ENCODE measurements at regions not wholly inside any gene's neighbourhood (a gene's known extent, or its start where the extent isn't known, plus 50 kb on each side); places are given as distances from the start of the nearest gene placed in this dataset.
"Not testable (repeated sequence)": the region's sequence is repeated elsewhere in the genome, so short reads cannot be mapped to it uniquely, and the experiment has no call there.

DNA sequence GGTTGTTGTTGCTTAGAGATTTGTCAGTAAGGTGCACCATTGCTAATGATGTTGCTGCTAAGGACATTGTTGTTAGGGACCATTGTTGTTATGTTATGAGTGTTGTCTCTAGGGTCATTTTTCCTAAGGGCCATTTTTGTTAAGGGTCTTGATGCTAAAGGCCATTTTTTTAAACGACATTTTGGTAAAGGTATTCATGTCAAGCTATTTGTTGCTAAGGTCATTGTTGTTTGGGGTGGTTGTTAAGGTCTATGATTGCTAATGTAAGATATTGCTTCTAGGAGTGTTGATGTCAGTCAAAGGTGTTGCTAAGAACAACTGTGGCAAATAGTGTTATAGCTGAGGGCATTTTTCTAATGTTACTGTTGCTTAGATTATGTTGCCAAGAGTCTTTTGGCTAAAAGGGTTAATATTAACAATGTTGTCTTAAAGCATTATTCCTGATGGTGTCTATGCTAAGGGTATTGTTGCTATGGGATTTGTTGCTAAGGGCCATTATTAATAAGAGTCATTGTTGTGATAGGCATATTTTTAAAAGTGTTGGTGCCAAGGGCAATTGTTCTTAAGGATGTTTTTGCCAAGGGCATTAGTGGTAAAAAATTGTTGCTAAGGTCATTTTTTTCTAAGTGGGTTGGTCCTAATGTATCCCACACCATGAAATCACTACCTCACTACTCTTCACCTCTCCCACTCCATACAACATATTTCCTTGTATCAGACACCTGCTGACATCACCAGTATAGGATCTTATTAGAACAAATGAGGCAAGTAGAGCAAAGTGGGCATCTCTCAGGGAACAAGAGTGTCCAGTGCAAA lies 56.2 kb downstream of the SPATA31A6 start:
- DNase-seq: not testable (repeated sequence)

DNA sequence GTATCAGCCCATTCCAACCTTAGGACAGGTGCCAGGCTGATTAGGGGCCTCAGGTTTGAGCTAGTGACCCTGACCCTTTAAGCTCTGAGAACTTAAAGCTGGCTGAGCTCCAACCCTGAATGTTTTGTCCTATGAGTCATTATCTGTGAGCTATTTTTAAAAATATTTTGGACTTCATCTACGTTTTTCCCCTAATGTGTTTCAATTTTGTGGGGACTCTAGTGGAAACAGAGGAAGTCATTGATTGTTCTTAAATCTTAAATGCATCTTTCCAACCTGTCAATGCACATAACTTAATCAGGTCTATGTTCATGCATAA lies 56.8 kb downstream of the SPATA31A6 start:
- not testable (repeated sequence) for DNase-seq

DNA sequence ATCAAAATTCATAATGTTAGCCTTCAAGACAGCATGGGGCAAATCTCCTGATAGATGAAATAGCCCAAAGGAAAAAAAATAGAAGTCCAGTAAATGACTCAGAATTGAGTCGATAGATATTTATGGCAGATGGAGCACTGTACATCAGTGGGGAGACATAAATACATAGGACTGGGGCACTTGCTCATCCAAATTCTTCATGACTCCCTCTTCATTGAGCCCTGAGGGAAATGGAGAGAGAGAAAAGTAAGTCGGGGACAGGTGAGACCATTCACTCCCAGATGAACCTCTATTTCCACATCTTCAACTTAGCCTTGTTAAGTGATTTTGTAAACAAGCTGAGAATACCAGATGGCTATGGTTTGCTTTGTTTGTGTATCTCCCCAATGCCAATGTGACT lies 59.8 kb downstream of the SPATA31A6 start:
- not testable (repeated sequence) for DNase-seq

DNA sequence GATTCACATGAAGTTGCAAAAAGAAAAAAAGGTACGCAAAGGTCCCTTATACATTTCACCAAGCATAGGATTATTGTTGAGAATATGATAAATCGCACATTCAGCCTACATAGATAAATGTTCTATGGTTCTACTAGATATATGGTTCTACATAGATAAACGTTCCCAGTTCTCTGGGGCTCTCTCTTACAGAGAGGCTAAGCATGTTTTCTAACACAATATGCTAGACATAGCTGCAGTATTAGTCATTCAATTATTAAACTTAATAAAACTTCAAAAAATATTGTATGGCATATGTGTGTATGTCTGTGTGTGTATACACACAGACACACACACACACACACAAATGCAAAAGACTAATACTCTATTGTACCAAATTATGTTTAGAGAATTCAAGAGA lies 60.4 kb downstream of the SPATA31A6 start:
- not testable (repeated sequence) for DNase-seq

DNA sequence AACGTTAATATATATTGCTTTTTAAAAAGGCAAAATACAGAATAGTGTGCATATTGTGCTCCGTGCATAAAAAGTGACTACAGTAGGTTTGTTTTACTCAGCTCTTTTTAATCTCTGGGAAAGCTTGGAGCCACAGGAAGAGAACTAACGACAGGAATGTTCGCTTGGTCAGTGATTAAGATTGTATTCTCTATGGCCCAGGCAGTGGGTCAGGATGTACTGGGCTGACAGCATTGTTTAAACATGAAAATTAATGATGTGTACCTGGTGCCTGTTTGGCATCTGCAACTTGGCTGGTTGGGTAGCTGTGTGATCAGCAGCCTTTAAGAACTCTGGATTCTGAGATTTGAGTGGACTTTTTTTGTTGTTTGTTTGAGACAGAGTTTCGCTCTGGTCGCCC lies 85.3 kb downstream of the SPATA31A6 start:
- DNase-seq: not testable (repeated sequence)

DNA sequence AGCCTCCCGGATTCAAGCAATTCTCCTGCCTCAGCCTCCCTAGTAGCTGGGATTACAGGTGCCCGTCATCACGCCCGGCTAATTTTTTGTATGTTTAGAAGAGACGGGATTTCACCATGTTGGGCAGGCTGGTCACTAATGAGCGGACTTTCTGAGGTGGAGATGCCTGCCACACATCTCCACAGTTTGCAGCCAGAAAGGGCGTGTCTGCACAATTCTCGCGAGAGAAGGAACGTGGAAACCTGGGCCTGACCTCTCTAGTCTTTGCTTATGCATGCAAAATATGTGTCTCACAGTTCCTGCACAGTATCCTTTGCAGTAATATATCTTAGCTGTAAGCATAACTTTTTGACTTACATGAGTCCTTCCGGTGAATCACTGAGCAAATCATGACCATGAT lies 85.7 kb downstream of the SPATA31A6 start:
- not testable (repeated sequence) for DNase-seq

DNA sequence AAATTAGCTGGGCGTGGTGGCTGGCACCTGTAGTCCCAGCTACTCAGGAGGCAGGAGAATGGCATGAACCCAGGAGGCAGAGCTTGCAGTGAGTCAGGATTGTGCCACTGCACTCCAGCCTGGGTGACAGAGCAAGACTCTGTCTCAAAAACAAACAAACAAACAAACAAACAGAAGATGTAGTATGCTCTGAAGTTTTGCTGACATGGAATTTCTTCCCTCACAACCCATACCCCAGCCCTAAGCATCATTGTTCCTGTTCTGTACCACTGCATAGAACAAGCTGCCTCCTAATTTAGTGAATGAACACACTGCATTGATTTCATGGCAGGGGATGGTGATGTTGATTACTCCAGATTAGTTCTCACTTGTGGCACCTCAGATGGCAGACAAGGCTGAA lies 89.7 kb downstream of the SPATA31A6 start:
- not testable (repeated sequence) for DNase-seq

DNA sequence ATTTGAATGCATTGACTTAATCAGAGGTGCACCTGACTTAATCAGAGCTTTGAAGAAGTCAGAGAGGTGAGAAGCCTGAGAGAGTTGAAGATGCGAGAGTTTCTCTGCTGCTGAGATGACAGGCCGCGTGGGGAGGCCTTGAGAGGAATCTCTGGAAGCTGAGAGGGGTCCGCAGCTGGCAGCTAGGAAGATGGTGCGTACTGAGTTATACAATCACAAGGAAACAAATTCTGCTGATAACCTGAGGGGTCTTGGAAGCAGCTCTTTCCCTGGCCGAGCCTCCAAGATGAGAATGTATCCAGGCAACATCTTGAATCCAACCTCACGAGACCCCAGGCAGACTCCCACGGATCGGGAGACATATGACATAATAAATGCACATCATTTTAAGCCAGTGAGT lies 91.7 kb downstream of the SPATA31A6 start:
- DNase-seq: no peak

DNA sequence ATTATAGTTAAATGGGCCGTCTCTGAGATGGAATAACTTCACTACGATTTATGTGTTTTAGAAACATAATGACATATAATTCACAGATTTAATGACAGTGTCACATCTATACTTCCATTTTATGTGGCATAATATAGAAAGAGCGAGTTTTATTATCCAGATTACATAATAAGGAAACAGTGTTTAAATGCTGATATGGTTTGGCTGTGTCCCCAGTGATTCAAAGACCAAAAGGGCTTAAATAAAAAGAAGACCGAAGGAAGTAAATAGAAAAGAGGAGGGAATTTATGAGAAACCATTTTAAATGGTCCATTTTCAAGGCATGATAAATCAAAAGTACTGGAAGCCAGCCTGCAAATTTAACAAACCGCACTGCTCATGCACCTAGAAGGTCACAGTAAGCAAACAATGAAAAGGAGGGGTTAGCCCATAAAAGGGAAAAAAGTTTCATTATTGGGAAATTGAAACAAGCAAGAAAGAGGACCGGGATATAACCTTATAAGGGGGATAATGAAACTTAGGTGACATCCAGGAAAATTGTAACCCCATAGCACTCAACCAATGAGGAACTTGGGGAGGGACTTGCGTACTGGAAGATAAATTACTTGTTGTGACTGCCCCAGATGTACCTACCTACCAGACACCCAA lies 99.2 kb downstream of the SPATA31A6 start:
- not testable (repeated sequence) for DNase-seq

DNA sequence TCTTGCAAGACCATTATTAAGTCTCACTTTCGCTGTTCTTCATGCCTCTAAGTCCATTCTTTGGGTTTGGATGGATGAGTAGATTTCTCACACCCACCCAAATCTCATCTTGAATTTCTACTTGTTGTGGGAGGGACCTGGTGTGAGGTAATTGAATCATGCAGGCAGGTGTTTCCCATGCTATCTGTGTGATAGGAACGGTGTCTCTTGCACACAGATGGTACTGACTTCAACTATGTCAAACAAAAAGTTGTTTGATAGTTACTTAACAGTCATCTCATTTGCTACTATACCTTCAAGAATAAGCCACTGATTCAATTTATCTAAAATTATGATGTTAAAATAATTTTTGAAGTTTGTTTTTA lies 99.7 kb downstream of the SPATA31A6 start:
- not testable (repeated sequence) for DNase-seq

DNA sequence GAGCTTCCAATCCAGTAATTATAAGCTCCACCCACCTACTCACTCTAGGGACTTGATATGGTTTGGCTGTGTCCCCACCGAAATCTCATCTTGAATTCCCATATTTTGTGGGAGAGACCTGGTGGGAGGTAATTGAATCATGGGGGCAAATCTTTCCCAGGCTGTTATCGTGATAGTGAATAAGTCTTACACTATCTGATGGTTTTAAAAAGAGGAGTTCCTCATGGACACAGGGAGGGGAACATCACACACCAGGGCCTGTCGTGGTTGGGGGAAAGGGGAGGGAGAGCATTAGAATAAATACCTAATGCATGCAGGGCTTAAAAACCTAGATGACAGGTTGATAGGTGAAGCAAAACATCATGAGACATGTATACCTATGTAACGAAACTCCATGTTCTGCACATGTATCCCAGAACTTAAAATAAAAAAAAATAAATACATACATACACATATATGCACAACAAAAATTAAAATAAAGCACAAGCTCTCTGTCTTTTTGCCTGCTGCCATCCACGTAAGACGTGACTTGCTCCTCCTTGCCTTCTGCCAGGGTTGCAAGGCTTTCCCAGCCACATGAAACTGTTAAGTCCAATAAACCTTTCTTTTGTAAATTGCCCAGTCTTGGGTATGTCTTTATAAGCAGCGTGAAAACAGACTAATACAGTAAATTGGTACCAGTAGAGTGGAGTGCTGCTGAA lies 102.8 kb downstream of the SPATA31A6 start:
- not testable (repeated sequence) for DNase-seq

DNA sequence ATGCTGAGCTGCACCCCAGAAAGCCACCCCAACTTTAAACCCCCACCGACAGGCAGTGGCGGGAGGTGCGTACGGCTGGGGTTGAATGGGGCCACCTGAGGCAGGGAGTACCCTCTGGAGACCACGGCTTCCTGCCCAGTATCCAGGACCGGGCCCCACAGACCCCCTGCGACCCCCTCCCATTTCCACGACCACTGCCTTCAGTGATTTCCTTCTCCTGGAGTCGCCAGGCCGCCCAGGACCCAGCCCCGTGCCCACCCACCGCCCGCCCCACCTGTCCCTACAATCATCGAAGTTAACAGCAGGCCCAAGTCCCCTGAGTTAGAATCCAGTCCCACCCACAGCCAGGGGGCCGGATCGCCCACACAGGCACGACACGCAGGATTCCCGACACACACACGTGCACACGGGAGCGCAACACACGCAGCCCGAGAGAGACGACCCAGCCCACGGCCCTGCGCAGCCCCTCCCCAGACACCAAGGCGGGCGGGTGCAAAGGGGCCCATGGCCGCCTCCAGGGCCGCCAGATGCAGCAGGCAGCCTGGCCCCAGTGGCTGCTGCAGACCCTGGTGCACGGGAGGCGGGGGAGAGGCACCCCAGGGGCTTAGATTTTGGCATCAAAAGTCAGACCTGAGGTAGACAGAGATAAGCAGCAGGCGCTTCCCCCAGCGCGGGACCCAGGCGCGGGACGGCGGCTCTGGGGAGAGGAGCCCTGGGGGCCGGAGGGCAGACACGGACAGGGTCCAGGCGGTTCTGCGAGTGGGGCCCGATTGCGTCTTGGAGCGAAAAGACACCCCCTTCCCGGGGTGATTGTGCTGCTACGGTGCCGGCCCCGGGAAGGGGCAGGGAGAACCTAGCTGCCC lies 104.8 kb downstream of the SPATA31A6 start:
- DNase-seq: not testable (repeated sequence)

DNA sequence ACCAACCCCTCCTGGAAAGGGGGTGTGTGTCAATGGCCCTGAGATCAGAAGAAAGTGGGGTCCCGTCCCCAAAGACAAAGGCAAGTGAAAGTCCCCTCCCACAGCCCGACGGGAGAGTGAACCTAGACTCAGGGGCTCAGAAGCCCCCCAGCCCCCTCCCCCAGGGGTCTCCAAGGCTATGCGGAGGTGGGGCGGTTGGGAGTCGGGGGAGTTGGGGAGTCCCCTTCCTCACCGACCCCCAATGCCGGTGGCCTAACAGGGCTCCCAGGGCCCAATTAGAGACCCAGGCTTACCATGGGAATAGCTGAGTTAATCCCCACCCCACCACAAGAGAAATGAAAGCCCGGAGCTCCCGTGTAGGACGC lies 105.4 kb downstream of the SPATA31A6 start:
- not testable (repeated sequence) for DNase-seq

DNA sequence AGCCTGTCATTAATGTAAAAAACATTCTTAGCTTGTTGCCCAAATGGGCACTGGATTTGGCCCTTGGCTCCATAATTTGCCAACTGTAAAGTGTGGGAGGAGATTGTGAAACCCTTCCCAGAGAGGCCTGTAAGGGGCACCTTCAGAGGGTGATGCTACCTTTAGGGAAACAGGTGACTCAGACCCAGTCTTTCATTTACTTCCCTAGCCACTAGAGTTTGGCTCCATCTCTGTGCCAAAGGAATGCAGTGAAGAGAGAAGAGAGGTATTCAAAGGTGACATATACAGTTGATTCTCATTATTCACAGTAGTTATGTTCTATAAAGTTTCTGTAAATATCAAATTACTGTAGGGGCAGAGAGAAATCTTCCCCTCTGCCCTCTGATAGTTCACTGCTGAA lies 116.7 kb downstream of the SPATA31A6 start:
- DNase-seq: not testable (repeated sequence)

DNA sequence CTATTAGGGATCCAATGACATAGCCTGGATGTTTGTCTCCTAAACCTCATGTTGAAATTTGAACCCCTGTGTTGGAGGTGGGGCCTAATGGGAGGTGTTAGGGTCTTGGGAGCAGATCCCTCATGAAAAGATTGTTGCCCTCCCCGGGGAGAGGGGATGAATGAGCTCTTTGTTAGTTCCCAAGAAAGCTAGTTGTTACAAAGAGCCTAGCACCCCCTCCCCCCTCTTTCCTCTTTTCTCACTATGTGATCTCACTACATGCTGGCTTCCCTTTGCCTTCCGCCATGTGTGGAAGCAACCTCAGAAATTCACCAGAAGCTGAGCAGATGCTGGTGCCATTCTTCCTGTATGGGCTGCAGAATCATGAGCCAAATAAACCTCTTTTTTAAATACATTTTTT lies 123.2 kb downstream of the SPATA31A6 start:
- DNase-seq: not testable (repeated sequence)

DNA sequence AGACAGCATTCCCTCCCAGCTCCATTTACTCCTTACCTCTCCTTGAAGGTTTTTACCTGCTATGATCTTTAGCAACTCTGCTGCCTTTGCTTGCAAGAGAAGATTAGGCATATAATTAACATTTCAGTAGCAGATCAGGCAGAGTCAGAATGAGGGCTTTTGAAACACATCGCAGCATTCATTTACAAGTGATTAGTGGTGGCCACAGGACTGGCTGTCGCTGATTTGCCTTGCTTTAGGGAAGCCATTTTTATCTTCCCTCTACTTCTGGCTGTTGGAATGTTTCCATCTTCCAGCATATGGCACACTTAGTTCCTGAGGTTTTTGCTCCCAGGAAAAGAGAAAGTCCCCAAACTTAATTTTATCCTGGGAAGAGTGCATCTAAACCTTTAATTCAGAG lies 124.0 kb downstream of the SPATA31A6 start:
- DNase-seq: not testable (repeated sequence)

DNA sequence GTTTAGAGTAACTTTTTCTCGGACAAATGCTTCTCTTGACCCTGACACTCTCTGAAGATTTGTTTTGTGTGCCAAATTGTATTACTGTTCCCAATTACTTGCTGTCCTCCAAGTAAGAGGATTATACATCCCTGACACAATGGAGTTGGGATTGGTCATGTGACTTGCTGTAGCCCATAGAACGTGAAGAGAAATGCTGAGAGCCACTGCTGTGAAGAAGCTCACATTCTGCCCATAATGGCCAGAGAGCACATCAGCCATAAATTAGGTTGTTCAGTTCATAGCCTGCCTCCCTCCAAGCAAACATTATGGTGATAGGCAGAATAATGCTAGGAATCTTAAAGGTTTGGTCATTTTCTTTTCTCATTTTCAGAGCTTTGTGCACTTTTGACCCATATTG lies 127.5 kb downstream of the SPATA31A6 start:
- DNase-seq: not testable (repeated sequence)

DNA sequence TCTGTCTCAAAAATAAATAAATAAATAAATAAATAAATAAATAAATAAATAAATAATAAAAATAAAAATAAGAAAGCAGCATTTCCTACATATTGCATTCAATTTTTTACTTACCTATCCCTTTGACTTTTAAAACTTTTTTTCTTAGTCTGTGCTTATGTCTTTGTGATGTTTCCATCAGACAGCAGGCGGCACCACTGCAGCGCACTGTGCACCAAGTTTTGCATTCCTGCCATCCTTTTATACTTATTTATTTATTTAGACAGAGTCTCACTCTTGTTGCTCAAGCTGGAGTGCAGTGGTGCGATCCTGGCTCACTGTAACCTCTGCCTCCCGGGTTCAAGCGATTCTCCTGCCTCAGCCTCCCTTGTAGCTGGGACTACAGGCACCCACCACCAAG lies 132.6 kb downstream of the SPATA31A6 start:
- not testable (repeated sequence) for DNase-seq

DNA sequence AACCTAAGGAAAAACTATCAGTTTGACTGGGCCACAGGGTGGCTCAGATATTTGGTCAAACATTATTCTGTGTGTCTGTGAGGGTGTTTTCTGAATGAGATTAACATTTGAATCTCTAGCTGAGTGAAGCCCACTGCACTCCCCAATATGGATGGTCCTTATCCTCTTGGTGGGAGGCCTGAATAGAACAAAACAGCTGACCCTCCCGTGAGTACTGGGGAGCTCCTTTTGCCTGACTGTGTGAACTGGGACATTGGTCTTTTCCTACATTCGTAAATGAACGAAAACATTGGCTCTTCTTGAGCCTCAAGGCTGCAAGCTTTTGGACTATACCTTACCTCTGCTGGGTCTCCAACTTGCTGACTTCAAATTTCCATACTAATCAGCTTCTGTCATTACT lies 134.2 kb downstream of the SPATA31A6 start:
- not testable (repeated sequence) for DNase-seq

DNA sequence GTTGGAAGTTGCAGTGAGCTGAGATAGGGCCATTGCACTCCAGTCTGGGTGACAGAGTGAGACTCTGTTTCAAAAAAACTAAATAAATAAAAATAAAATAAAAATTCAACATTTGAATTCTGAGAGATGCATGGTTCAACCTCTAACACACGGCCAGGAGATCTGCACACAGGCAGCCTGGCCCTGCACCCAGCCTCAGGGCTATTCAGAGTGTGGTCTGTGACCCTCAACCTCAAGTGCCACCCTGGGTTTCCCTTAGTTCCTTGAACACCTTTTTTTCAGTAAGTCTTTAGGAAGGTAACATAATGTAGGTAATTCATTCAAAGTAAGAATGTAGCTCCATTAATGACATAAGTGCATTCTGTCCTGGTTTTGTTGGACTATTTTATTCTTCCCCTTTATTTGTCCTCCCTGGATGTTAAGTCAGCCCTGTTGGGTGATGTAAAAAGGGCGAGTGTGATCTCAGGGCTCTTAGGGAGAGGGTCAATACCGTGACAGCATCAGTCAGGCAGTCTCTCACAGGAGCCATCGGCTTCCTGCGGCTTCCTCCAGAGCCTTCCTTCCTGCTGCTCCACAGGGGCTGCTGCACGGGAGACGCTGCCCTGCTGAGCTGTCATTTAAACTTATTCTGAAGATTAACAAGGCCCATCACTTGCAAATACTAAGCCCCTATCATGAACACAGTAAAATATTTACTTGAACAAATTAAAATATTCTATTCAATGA lies 139.8 kb downstream of the SPATA31A6 start:
- not testable (repeated sequence) for DNase-seq

DNA sequence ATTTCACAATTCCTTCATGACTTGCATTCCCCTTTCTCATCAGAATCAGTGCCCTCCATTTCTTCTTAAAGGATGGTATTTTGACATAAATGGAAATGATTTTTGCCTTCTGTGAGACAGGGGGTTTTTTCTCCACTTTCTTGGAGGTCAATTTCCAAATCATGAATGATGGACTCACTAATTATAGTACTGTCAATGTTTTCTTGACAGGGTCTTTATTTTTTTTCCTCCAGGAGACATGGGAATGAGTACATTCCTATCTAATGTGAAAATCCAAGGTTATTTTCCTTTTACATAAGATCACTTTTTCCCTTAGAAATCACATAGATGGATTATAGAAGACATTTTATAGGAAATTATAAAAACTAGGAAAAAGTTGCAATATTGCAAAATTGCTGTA lies 141.7 kb downstream of the SPATA31A6 start:
- DNase-seq: not testable (repeated sequence)

DNA sequence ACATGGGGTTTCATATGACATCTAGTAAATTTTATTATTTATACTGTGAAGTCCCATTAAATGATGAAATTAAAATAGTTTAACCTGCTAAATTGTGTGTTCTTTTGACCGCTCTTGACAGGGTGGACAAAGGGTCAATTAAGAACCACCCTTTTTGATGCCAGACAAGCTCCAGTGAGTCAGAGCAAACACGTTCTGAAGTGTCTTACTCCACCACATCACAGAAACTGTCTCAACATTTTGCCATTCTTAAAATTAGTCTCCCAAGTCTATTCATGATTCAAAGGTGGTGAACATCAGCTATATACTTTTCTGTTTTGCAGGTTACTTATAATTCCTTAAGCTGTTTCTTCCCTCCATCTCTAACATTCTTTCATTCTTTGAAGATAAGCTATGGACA lies 142.1 kb downstream of the SPATA31A6 start:
- not testable (repeated sequence) for DNase-seq
